Caco-2 (cell line): ENCODE measurements at regions not wholly inside any gene's neighbourhood (a gene's known extent, or its start where the extent isn't known, plus 50 kb on each side); places are given as distances from the start of the nearest gene placed in this dataset.

Experiments used
- BruUV-seq: library from RNA; stranded (reverse); fragments of 400-500 nt; replicated peaks from 2 replicates; lab custom pipeline; 2021; lab: Mats Ljungman, UMichigan
- CTCF ChIA-PET: fragments of 300-600 bp; sonication (Branson Sonifier 250); formaldehyde crosslinking; loops from one replicate; lab custom pipeline; 2022; ENCODE audit warnings: antibody characterized with exemption; lab: Charles Lee
- POLR2A ChIA-PET: fragments of 300-600 bp; sonication (Branson Sonifier 250); formaldehyde crosslinking; loops from one replicate; lab custom pipeline; 2022; ENCODE audit warnings: antibody characterized with exemption; lab: Charles Lee
- DNase-seq, 2 experiments: peaks; one replicate each; pipeline versions ENCODE4 v3.0.0 to v3.0.0-alpha.2; 2020 to 2022
- H3K27me3 ChIP-seq: replicated peaks from 2 replicates; pipeline ENCODE4 v1.6.0; 2011; ENCODE audit warnings: low read length; ENCODE audit not compliant: control insufficient read depth, insufficient read depth
- H3K36me3 ChIP-seq: 2 replicates; pipeline ENCODE4 v1.5.1; 2011; ENCODE audit warnings: low read length; ENCODE audit not compliant: control insufficient read depth, insufficient read depth
- H3K4me1 ChIP-seq: fragments of 250-450 bp; sonication (Bioruptor Pico); 2 replicates; pipeline ENCODE4 v1.5.1; 2020; ENCODE audit warnings: mild to moderate bottlenecking
- H3K4me3 ChIP-seq: 2 replicates; pipeline ENCODE4 v1.5.1; 2011; ENCODE audit warnings: low read depth, mild to moderate bottlenecking, control low read depth, low read length
- H3K9me3 ChIP-seq: fragments of 250-450 bp; sonication (Bioruptor Pico); 2 replicates; pipeline ENCODE4 v1.5.1; 2020; ENCODE audit warnings: mild to moderate bottlenecking, moderate library complexity
- H3K27ac Mint-ChIP-seq: one replicate; pipeline ENCODE4 v1.8.0; 2022; ENCODE audit warnings: mixed read lengths; ENCODE audit not compliant: unreplicated experiment
- H3K27me3 Mint-ChIP-seq: one replicate; pipeline ENCODE4 v1.8.0; 2022; ENCODE audit warnings: mixed read lengths; ENCODE audit not compliant: insufficient read depth, unreplicated experiment
- H3K36me3 Mint-ChIP-seq: one replicate; pipeline ENCODE4 v1.8.0; 2022; ENCODE audit warnings: mild to moderate bottlenecking, mixed read lengths; ENCODE audit not compliant: insufficient read depth, unreplicated experiment
- H3K4me1 Mint-ChIP-seq: one replicate; pipeline ENCODE4 v1.8.0; 2022; ENCODE audit warnings: low read depth, mixed read lengths; ENCODE audit not compliant: unreplicated experiment
- H3K4me3 Mint-ChIP-seq: one replicate; pipeline ENCODE4 v1.8.0; 2022; ENCODE audit warnings: mild to moderate bottlenecking, moderate library complexity, mixed read lengths; ENCODE audit not compliant: unreplicated experiment
- H3K9me3 Mint-ChIP-seq: one replicate; pipeline ENCODE4 v1.8.0; 2022; ENCODE audit warnings: mixed read lengths; ENCODE audit not compliant: unreplicated experiment
- intact Hi-C: fragments of 100-400 bp; cut with micrococcal nuclease; formaldehyde crosslinking; loops from one replicate; pipeline ENCODE4 v1.10.0; 2022; ENCODE audit not compliant: unreplicated experiment
- TF ChIP-seq, protein P1 (sequence below), 2 experiments: fragments of 200-600 bp in 1 of 2; IDR thresholded peaks; 1 replicate in 1 of 2; 2 replicates in 1 of 2; pipeline versions ENCODE4 v1.5.1 to v1.8.0; 2011 to 2022; ENCODE audit warnings: antibody characterized with exemption in 1 of 2, control low read depth in 1 of 2, inconsistent platforms in 1 of 2, low read depth in 1 of 2, low read length in 1 of 2, mild to moderate bottlenecking in 1 of 2, moderate library complexity in 1 of 2; ENCODE audit not compliant: insufficient read depth in 1 of 2, severe bottlenecking in 1 of 2, unreplicated experiment in 1 of 2

DNA sequence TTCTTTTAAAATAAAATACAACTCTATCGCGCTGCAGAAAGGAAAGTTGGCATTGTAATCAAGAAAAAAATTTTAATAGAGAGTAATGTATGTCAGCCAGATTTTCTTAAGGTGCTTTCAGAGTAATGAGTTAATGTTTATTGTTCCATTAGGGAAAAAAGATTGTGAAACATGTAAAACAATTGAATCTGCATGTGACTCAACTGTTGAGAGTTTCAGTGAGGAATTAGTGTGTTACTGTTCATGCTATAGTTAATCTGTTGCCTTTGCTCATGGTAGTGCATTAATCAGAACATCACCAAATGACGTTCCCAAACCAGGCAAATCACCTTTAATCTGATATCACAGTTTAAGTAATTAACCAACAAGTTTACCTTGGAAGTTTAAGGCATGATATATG, 600.5 kb downstream of the NR2F1-AS1 start:
- no TSS peak for BruUV-seq
- no peaks in the 10 kb centered on the region for H3K36me3 ChIP-seq
- no peaks in the 10 kb centered on the region for H3K27me3 ChIP-seq
- POLR2A ChIA-PET = no interaction called here
- H3K4me1 Mint-ChIP-seq = no peaks in the 10 kb centered on the region
- H3K4me3 ChIP-seq = no peak overlapping the region
- DNase-seq = no peak
- H3K36me3 Mint-ChIP-seq = no peaks in the 10 kb centered on the region
- no peaks in the 10 kb centered on the region for H3K4me1 ChIP-seq
- no peaks in the 10 kb centered on the region for H3K9me3 ChIP-seq
- H3K9me3 Mint-ChIP-seq = no peaks in the 10 kb centered on the region
- H3K27ac Mint-ChIP-seq = no peak overlapping the region
- no peak overlapping the region for H3K4me3 Mint-ChIP-seq
- intact Hi-C loops = no loop called here
- CTCF ChIA-PET = no interaction called here
- TF ChIP-seq, protein P1, sequence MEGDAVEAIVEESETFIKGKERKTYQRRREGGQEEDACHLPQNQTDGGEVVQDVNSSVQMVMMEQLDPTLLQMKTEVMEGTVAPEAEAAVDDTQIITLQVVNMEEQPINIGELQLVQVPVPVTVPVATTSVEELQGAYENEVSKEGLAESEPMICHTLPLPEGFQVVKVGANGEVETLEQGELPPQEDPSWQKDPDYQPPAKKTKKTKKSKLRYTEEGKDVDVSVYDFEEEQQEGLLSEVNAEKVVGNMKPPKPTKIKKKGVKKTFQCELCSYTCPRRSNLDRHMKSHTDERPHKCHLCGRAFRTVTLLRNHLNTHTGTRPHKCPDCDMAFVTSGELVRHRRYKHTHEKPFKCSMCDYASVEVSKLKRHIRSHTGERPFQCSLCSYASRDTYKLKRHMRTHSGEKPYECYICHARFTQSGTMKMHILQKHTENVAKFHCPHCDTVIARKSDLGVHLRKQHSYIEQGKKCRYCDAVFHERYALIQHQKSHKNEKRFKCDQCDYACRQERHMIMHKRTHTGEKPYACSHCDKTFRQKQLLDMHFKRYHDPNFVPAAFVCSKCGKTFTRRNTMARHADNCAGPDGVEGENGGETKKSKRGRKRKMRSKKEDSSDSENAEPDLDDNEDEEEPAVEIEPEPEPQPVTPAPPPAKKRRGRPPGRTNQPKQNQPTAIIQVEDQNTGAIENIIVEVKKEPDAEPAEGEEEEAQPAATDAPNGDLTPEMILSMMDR (IDR thresholded peaks at IDR 0.05; ENCODE audit: insufficient read depth in 1 of 2, low read depth in 1 of 2, low read length in 1 of 2, severe bottlenecking in 1 of 2, unreplicated experiment in 1 of 2) = no peak
- no peaks in the 10 kb centered on the region for H3K27me3 Mint-ChIP-seq

DNA sequence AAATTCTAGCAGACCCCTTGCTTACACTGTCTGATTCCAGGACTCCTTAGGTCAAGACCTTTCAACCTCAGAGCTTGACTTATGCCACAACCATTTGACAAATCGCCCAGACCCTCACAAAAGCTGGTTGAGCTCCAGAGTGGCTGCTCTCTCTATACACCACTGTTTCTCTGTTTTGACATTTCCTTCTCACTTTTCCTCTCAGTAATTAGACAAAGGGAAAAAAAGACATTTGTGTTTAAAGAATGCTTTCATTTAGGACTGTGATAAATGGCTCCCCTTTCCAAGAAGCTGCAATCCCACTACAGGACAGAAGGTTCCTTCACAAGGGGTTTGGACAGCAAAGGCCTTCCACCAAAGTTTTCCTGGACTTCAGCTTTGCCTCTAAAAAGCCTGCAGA, 601.3 kb downstream of the NR2F1-AS1 start:
- intact Hi-C loops = no loop called here
- H3K36me3 Mint-ChIP-seq = no peaks in the 10 kb centered on the region
- no peaks in the 10 kb centered on the region for H3K27me3 ChIP-seq
- no peaks in the 10 kb centered on the region for H3K27me3 Mint-ChIP-seq
- no peaks in the 10 kb centered on the region for H3K4me1 Mint-ChIP-seq
- no peak overlapping the region for H3K4me3 ChIP-seq
- no TSS peak for BruUV-seq
- H3K27ac Mint-ChIP-seq = no peak overlapping the region
- H3K9me3 ChIP-seq = no peaks in the 10 kb centered on the region
- ChIA-PET CTCF (no interaction called here), POLR2A (no interaction called here)
- TF ChIP-seq, protein P1 (IDR thresholded peaks at IDR 0.05; ENCODE audit: insufficient read depth in 1 of 2, low read depth in 1 of 2, low read length in 1 of 2, severe bottlenecking in 1 of 2, unreplicated experiment in 1 of 2) = no peak
- H3K4me3 Mint-ChIP-seq = no peak overlapping the region
- no peaks in the 10 kb centered on the region for H3K9me3 Mint-ChIP-seq
- no peaks in the 10 kb centered on the region for H3K36me3 ChIP-seq
- H3K4me1 ChIP-seq = no peaks in the 10 kb centered on the region
- DNase-seq = no peak

DNA sequence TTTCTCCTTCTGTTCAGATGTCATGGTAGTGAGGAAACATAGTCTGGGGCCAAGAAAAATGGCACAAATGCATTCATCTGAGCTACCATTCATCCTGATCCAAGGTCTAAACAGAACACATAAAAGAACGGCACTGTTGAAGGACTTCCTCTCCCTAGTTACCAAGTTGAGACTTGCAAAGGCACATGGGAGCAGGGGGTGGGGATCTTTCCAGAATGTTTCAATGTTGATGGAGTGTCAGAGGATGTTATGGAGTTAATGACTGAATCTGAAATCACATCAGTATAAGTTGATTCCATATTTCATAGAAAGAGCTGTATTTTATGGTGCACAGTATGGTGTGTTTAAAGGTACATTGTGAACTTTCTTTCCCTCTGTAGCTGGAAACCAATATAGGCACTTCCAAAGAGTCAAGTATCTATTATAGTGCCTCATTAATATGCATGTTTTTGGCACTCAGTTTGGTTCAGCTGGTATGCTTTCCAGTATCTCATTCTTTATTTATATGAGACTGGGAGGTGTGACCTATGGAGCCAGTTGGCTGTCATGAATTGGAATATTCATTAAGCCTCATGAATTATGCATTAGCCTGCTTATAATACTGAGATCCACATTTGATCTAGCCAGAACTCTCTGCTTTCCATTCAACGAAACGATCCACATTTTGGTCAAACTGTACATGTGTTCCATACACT, 603.0 kb downstream of the NR2F1-AS1 start:
- ChIA-PET CTCF (no interaction called here), POLR2A (no interaction called here)
- Mint-ChIP-seq H3K27me3 (no peaks in the 10 kb centered on the region), H3K9me3 (no peaks in the 10 kb centered on the region), H3K4me1 (no peaks in the 10 kb centered on the region), H3K36me3 (no peaks in the 10 kb centered on the region), H3K27ac (no peak overlapping the region), H3K4me3 (no peak overlapping the region)
- TF ChIP-seq, protein P1 (IDR thresholded peaks at IDR 0.05; ENCODE audit: insufficient read depth in 1 of 2, low read depth in 1 of 2, low read length in 1 of 2, severe bottlenecking in 1 of 2, unreplicated experiment in 1 of 2) = no peak
- H3K36me3 ChIP-seq = no peaks in the 10 kb centered on the region
- no peak for DNase-seq
- BruUV-seq = no TSS peak
- no peaks in the 10 kb centered on the region for H3K27me3 ChIP-seq
- H3K9me3 ChIP-seq = no peaks in the 10 kb centered on the region
- no peaks in the 10 kb centered on the region for H3K4me1 ChIP-seq
- H3K4me3 ChIP-seq = no peak overlapping the region
- intact Hi-C loops = no loop called here
